IPS DF 6.9 (cell line): ENCODE measurements at regions not wholly inside any gene's neighbourhood (a gene's known extent, or its start where the extent isn't known, plus 50 kb on each side); places are given as distances from the start of the nearest gene placed in this dataset.

Experiments
- DNase-seq: peaks from one replicate; pipeline ENCODE4 v3.0.0-alpha.2; 2013; ENCODE audit warnings: low read depth, low spot score
- H3K27ac ChIP-seq: one replicate; pipeline ENCODE4 v1.5.1; 2013; ENCODE audit warnings: low read length, control low read depth
- H3K27me3 ChIP-seq: 2 replicates; pipeline ENCODE4 v1.6.1; 2013; ENCODE audit warnings: mild to moderate bottlenecking, low read length; ENCODE audit not compliant: control insufficient read depth, insufficient read depth
- H3K36me3 ChIP-seq: 2 replicates; pipeline ENCODE4 v1.6.1; 2013; ENCODE audit warnings: low read length; ENCODE audit not compliant: control insufficient read depth, insufficient read depth
- H3K4me1 ChIP-seq: 2 replicates; pipeline ENCODE4 v1.6.1; 2013; ENCODE audit warnings: low read length; ENCODE audit not compliant: control insufficient read depth, insufficient read depth
- H3K4me3 ChIP-seq: 2 replicates; pipeline ENCODE4 v1.5.1; 2013; ENCODE audit warnings: mild to moderate bottlenecking, low read length
- H3K9me3 ChIP-seq: 2 replicates; pipeline ENCODE4 v1.6.1; 2013; ENCODE audit warnings: low read length, inconsistent platforms; ENCODE audit not compliant: control insufficient read depth, insufficient read depth
- WGBS: extraction: QIAGEN DNeasy Blood & Tissue Kit; methylation state at CpG from one replicate; pipeline ENCODE4 v1.1.7; 2013; ENCODE audit warnings: mixed read lengths, missing lambda C conversion rate; ENCODE audit not compliant: insufficient read length, insufficient coverage; 5-methylcytosine and 5-hydroxymethylcytosine counted together

DNA sequence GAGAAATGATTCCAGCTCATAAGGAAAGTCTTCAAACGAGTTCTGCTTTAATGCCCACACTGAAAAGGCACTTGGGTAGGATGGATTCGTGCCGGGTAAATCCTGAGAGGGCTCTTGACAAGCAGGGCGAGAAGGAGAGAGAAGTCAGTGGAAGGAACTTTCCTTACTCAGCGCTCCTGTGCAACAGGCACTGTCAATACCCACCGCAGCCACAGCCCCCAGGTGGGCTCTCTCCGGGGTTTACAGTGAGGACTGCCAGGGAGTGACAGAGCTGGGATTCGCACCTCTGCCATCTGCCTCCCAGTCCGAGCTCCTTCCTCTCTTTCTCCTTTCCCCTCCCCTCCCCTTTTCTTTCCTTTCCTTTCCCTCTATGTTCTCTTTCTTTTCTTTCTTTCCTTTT lies 118.7 kb downstream of the BEGAIN start:
- Histone ChIP-seq H3K27ac (no peak overlapping the region), H3K27me3 (no peaks in the 10 kb centered on the region), H3K9me3 (no peaks in the 10 kb centered on the region), H3K4me1 (peaks cover 2% of the 10 kb centered on the region; the same call in 1 of the 2 replicates), H3K36me3 (no peaks in the 10 kb centered on the region), H3K4me3 (no peak overlapping the region)
- DNase-seq, result no peak
- WGBS, result no CpG with 5 or more reads among the region's 9 CpGs

DNA sequence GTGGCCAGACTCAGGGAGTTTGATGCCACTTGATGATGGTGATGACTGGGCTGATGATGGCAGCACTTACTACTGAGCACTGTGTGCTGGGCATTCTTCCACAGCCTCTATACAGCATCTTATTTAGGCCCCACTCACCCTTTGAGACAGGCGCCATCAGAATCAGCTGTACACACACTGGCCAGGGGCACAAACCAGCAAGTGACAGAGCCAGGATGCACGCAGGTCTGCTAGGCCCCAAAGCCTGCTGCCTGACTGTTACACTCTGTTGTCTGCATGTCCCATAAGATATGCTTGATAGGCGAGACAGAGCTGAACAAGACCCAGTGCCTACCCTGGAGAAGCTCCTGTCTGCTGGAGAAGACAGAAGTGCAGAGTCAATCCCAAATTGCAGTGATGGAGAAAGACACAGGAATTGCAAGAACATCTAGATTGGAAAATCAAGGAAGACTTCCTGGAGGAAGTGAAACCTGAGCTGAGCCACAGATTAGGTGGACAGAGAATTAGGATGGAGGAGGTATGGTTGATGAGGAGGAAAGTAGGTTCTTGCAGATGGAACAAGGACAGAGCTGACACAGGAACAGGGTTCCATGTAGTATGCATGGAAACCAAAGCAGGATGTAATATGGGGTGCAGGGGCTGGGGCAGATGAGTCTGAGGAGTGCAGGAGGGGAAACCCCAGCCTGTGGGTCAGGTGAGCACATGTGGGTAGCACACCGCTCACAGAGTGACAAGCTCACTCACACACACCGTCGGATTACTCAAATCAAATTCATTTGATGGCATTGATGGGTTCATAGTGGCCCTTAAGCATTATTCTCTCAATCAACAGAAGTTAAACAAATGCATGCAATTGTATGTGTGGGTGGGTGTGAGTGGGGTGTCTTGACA lies 117.3 kb downstream of the BEGAIN start:
- Histone ChIP-seq H3K4me1 (peaks cover 2% of the 10 kb centered on the region; the same call in 1 of the 2 replicates), H3K36me3 (no peaks in the 10 kb centered on the region), H3K4me3 (no peak overlapping the region), H3K27ac (no peak overlapping the region), H3K27me3 (no peaks in the 10 kb centered on the region), H3K9me3 (no peaks in the 10 kb centered on the region)
- WGBS, result no CpG with 5 or more reads among the region's 6 CpGs
- no peak for DNase-seq

DNA sequence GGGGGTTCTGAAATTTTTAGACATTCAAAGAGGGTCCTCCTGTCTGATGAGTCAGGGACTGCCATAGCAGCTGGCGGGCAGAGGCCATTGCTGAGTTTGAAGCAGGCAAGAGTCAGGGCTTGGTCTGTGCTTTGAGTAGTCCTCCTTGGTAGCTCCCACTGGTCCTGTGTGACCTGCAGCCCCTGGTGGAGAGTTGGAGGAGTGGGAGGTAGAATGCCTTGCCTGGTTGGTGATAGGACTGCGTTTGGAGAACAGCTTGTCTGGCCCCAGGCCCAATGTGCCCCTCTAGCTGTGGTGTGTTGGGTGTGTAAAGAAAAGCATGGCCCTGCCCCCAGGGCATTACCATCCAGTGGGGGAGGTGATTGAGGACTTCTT lies 116.7 kb downstream of the BEGAIN start:
- Histone ChIP-seq H3K9me3 (no peaks in the 10 kb centered on the region), H3K4me3 (no peak overlapping the region), H3K27me3 (no peaks in the 10 kb centered on the region), H3K27ac (no peak overlapping the region), H3K4me1 (peaks cover 2% of the 10 kb centered on the region; the same call in 1 of the 2 replicates), H3K36me3 (no peaks in the 10 kb centered on the region)
- no peak for DNase-seq
- no CpG with 5 or more reads among the region's 2 CpGs for WGBS

DNA sequence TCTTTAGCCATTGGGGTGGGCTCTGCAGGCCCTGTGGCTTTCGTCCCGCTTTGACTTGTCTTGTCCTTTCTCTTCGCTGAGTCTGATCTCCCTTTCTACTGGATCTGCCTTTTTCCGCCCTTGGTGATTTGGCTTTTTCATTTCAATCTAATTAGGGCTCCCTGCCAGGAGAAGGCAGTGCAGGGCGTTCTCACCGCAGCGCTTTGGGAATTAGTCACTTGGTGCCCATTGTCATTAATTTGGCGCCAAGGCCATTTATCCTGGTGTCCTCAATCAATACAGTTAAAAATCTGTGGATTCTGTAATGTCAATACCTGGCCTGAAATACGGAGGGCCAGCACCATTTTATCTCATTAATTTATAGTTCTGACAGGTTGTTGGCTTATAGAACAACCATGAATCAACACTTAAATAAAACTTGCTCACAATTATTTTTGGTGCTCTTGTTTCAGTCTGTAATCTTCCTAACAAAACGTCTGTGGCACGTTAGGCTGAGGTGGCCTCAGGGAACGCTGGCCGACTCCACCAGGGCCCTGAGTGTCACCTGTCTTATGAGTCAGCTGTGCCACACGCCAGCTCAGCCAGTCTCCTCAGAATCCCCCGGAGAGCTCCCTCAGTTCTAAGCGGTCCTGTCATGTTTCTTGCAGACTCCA lies 115.7 kb downstream of the BEGAIN start:
- Histone ChIP-seq H3K27me3 (no peaks in the 10 kb centered on the region), H3K4me1 (peaks cover under 1% of the 10 kb centered on the region; the same call in 1 of the 2 replicates), H3K9me3 (no peaks in the 10 kb centered on the region), H3K4me3 (no peak overlapping the region), H3K36me3 (no peaks in the 10 kb centered on the region), H3K27ac (no peak overlapping the region)
- no CpG with 5 or more reads among the region's 16 CpGs for WGBS
- no peak for DNase-seq

DNA sequence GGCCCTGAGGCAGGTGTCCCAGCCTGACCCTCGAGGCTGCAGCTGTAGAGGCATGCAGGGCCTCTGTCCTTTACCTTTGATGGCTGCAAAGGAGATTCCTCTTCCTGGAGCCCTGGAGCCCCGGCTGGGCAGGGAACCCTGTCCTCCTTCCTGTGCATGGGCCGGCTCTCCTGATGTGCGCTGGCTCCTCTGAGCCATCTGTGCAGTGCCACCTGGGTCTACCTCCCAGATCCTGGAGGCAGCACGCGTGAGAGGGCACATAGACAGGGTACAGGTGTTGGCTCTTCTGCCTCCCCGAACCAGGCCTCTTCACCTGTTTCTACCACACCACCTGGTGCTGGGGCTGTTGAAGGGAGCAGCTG lies 115.1 kb downstream of the BEGAIN start:
- no peaks in the 10 kb centered on the region for H3K27me3 ChIP-seq
- no peak for DNase-seq
- H3K4me3 ChIP-seq, result no peak overlapping the region
- H3K9me3 ChIP-seq, result no peaks in the 10 kb centered on the region
- no peaks in the 10 kb centered on the region; the same call in 1 of the 2 replicates for H3K4me1 ChIP-seq
- H3K36me3 ChIP-seq, result no peaks in the 10 kb centered on the region
- no CpG with 5 or more reads among the region's 7 CpGs for WGBS
- H3K27ac ChIP-seq, result no peak overlapping the region

GRCh38 chr14:100472491-100472890 lies 114.7 kb downstream of the BEGAIN start:
- no peaks in the 10 kb centered on the region for H3K36me3 ChIP-seq
- H3K27me3 ChIP-seq, result no peaks in the 10 kb centered on the region
- no peak overlapping the region for H3K27ac ChIP-seq
- no peaks in the 10 kb centered on the region for H3K9me3 ChIP-seq
- H3K4me1 ChIP-seq, result no peaks in the 10 kb centered on the region; the same call in 1 of the 2 replicates
- H3K4me3 ChIP-seq, result no peak overlapping the region
- no CpG with 5 or more reads among the region's 7 CpGs for WGBS
- no peak for DNase-seq

- Histone ChIP-seq H3K36me3 (no peaks in the 10 kb centered on the region), H3K27me3 (no peaks in the 10 kb centered on the region), H3K4me1 (no peaks in the 10 kb centered on the region; the same call in 1 of the 2 replicates), H3K4me3 (no peak overlapping the region), H3K9me3 (no peaks in the 10 kb centered on the region), H3K27ac (no peak overlapping the region)
- no peak for DNase-seq
- no CpG with 5 or more reads among the region's 3 CpGs for WGBS
Measured at GRCh38 chr14:100473249-100473648, 114.0 kb downstream of the BEGAIN start.

DNA sequence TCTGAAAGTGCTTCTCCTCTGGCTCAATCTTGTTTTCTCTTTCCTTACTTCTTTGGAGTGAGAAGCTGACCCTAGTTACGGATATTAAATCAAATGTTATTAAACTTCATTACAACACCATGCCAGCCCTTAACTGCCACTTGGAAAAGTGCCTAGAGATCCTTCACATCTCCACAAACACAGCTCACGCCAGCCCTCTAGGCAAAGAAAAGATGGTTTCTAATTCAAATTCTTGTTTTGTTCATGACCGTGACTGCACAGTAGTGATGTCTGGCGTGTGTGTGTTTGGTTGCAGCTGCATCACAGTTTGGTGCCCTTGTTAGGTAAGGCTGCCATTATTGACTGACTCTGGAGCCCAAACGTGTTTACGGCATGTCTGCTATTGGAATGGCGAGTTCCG lies 113.0 kb downstream of the BEGAIN start:
- no CpG with 5 or more reads among the region's 8 CpGs for WGBS
- no peaks in the 10 kb centered on the region; the same call in 1 of the 2 replicates for H3K4me1 ChIP-seq
- H3K27me3 ChIP-seq, result no peaks in the 10 kb centered on the region
- H3K9me3 ChIP-seq, result no peaks in the 10 kb centered on the region
- DNase-seq, result no peak
- H3K4me3 ChIP-seq, result no peak overlapping the region
- no peaks in the 10 kb centered on the region for H3K36me3 ChIP-seq
- H3K27ac ChIP-seq, result no peak overlapping the region

DNA sequence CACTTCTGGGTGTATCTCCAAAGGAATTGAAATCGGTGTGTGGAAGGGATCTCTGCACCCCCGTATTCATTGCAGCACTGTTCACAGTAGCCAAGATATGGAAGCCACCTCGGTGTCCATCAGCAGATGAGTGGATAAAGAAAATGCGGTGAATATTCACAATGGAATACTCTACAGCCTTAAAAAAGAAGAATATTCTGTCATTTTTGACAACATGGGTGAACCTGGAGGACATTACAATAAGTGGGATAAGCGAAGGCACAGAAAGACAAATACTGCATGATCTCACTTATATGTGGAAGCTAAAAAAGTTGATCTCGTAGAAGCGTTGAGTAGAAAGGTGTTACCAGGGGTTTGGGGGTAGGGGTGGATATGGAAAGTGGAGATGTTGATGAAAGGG lies 111.9 kb downstream of the BEGAIN start:
- no peak overlapping the region for H3K27ac ChIP-seq
- 100% methylated on average over 2 of the region's 7 CpGs for WGBS
- no peaks in the 10 kb centered on the region for H3K27me3 ChIP-seq

DNA sequence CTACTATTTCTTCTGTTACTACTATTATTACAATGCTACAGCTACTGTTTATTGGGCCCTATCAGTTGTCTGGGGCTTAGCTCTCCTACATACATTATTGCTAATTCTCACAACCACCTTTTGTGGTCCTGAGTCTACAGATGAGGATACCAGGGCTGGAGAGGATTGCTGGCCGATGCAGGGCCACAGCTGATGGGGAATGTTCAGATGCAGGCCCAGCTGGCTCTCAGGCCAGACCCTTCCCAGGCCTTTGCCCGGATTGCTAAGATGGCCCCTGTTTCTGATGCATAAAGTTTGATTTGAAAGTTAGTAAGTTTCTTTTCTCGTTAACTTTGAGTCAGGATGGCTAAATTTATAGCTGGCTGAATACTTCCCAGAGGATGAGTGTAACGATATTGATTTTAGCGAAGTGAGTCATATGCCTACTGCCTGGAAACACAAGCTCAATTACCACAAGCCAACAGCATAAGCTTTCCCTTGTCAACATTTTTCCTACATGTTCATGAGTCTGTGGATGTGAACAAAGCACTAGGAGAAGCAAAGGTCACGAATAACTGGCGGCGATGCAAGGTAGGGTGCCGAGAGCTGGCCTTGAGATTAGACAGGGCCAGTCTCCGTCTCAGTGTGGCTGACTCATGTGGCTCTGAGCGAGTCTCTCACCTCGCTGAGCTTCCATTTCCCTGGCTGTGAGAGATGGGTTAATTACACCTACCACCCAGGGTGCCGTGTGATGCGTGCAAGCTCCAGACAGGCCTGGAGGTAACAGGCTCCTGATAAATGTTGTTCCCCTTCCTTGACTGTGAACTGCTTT lies 111.0 kb downstream of the BEGAIN start:
- H3K27ac ChIP-seq, result no peak overlapping the region
- DNase-seq, result no peak
- H3K36me3 ChIP-seq, result no peaks in the 10 kb centered on the region
- no peaks in the 10 kb centered on the region for H3K9me3 ChIP-seq
- no peaks in the 10 kb centered on the region for H3K4me1 ChIP-seq
- no CpG with 5 or more reads among the region's 14 CpGs for WGBS
- no peak overlapping the region for H3K4me3 ChIP-seq
- H3K27me3 ChIP-seq, result no peaks in the 10 kb centered on the region

More for the DNA sequence above, 111.9 kb downstream of the BEGAIN start:
- DNase-seq, result no peak
- no peaks in the 10 kb centered on the region for H3K9me3 ChIP-seq
- H3K36me3 ChIP-seq, result no peaks in the 10 kb centered on the region
- no peak overlapping the region for H3K4me3 ChIP-seq
- no peaks in the 10 kb centered on the region for H3K4me1 ChIP-seq
